GM18508 (cell line): ENCODE measurements at regions not wholly inside any gene's neighbourhood (a gene's known extent, or its start where the extent isn't known, plus 50 kb on each side); places are given as distances from the start of the nearest gene placed in this dataset.
"Not testable (repeated sequence)": the region's sequence is repeated elsewhere in the genome, so short reads cannot be mapped to it uniquely, and the experiment has no call there.

Experiments
- ATAC-seq: cut with Tn5 transposase; IDR thresholded peaks from one replicate; pipeline ENCODE4 v1.9.1; 2021; ENCODE audit warnings: moderate number of reproducible peaks; ENCODE audit not compliant: insufficient read depth, unreplicated experiment

GRCh38 chr3:72630327-72630968 lies 217.8 kb downstream of the SHQ1 start:
- no peak for ATAC-seq

GRCh38 chr3:72629191-72629631 lies 219.0 kb downstream of the SHQ1 start:
- ATAC-seq: peak; percentile 41

GRCh38 chr3:72628065-72628464 lies 220.2 kb downstream of the SHQ1 start:
- ATAC-seq: no peak

- no peak for ATAC-seq
Observed at GRCh38 chr3:72627271-72627670, 221.0 kb downstream of the SHQ1 start.

GRCh38 chr3:72625602-72626337 lies 222.5 kb downstream of the SHQ1 start:
- no peak for ATAC-seq

GRCh38 chr3:72624656-72625055 lies 223.6 kb downstream of the SHQ1 start:
- no peak for ATAC-seq

- ATAC-seq: no peak
Observed at GRCh38 chr3:72618739-72619138, 229.5 kb downstream of the SHQ1 start.

GRCh38 chr3:72617424-72618024 lies 230.7 kb downstream of the SHQ1 start:
- ATAC-seq: no peak

- no peak for ATAC-seq
Observed at GRCh38 chr3:72615776-72616175, 232.5 kb downstream of the SHQ1 start.

GRCh38 chr3:72615182-72615581 lies 233.1 kb downstream of the SHQ1 start:
- ATAC-seq: no peak

- no peak for ATAC-seq
Observed at GRCh38 chr3:72614394-72615074, 233.7 kb downstream of the SHQ1 start.

- ATAC-seq: no peak
Observed at GRCh38 chr3:72613871-72614270, 234.4 kb downstream of the SHQ1 start.

GRCh38 chr3:72609114-72609513 lies 239.1 kb downstream of the SHQ1 start:
- not testable (repeated sequence) for ATAC-seq

- no peak for ATAC-seq
Observed at GRCh38 chr3:72606005-72606800, 242.0 kb downstream of the SHQ1 start.

GRCh38 chr3:72604328-72604727 lies 243.9 kb downstream of the SHQ1 start:
- ATAC-seq: no peak

GRCh38 chr3:72601983-72602750 lies 246.1 kb downstream of the SHQ1 start:
- no peak for ATAC-seq

- ATAC-seq: no peak
Observed at GRCh38 chr3:72601060-72601459, 247.2 kb downstream of the SHQ1 start.

- no peak for ATAC-seq
Observed at GRCh38 chr3:72597756-72598195, 250.5 kb downstream of the SHQ1 start.

- ATAC-seq: no peak
Observed at GRCh38 chr3:72597043-72597442, 251.2 kb downstream of the SHQ1 start.
